Anterior cingulate cortex (tissue), 58 donors: ENCODE measurements at regions not wholly inside any gene's neighbourhood (a gene's known extent, or its start where the extent isn't known, plus 50 kb on each side); places are given as distances from the start of the nearest gene placed in this dataset.

Experiments
- DNase-seq, 58 donors: peaks; one replicate each; lab custom pipeline; 2025; lab: John Stamatoyannopoulos, UW

DNA sequence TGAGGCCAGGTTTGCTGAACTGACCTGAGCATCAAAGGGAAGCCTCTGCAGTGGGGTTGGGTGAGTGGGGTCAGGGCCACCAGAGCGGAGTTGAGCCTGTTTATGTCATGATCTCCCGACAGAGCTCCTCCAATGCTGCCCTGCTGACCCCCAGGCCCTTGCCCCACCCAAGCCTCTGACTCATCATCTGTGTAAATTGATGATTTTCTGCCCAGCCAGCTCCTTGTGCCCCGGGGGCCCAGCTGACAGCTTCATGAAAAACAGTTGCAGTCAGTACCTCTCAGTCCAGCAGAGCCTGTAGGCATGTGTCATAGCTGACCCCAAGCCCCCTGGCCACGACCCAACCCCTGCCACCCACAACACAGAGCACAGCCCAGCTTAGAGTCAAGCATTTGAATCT lies 134.9 kb downstream of the CCT6B start:
- no peak for DNase-seq

DNA sequence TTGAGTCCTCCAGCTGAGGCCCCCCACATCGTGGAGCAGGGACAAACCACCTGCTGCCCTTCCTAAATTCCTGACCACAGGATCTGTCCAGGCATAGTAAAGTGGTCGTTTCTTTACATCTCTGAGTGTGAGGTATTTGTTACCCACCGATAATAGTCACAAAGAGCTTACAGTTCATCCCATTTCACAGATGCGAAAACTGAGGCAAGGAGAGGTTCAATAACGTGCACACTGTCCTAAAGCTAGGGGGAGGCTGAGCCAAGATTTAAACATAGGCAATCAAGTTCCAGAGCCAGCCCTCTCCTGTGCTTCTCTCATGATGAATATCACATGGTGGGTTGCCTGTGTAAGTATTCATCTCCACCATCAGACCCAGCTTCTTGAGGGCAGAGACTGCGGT lies 135.4 kb downstream of the CCT6B start:
- DNase-seq: no peak

DNA sequence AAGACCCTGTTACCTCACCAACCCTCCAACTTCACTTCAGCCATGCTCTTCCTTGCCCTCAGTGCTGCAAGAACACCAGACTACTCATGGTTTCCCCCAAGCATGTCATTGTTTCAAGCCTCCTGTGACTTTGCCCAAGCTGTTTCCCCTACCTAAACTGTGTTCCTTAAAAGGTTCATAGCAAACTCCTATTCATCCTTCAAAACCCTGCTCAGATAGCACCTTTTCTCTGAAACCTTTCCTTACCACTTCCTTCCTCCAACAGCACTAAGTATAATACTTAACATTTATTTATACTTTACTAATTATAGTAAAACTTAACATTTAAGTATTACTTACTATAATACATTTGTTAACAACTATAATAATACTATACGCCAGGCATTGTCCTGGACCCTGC lies 136.2 kb downstream of the CCT6B start:
- no peak for DNase-seq

DNA sequence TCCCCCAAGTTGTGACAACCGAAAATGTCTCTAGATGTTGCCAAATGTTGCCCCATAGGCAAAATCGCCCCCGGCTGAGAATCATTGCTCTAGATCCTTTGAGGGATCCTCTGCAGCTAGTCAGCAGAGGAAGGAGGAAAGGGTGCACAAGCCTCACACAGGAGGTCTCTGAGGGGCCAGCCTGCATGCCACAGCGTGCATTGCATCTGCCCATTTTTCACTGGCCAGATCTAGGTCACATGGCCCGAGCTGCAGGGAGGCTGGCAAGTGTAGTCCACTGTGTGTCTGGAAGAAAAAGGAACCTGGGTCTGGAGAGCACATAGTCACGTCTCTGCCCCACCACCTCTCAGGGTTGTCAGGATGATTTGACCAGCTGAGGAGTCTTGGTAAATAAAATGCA lies 138.2 kb downstream of the CCT6B start:
- DNase-seq: no peak

DNA sequence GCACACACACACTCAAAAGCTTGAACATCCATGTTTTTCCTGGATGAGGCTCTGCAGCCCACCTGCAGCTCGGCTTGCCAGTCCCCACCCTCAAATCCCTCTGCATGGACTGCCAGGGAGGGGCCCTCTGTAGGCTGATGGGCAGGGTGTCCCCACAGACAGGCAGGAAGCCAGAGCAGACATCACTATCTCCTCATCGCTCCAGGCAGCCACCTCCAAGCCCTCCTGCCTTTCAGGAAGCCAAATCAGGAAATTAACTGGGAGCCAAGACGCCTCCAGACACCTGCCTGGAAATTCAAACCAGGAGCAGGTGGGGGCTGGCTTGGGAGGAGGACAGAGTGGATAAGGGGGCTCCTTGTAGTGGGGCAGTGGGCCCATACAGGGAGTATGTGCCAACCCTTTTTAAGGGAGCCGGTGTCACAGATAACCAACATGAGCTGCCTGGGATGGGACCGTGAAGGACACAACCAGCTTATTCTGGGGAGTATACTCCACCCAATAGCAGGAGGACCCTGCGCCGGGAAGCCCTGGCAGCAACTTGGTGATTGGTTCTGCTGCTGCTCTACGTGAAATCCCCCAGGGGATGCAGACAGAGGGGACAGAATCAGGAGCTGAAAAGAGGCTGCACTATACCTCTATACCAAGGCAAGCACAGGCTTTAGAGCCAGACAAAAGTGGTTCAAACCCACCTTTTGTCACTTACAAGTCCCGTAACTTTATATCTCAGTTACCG lies 139.1 kb downstream of the CCT6B start:
- peak in 7 of 58 donors; percentile 3 to 21 (median 6) for DNase-seq

DNA sequence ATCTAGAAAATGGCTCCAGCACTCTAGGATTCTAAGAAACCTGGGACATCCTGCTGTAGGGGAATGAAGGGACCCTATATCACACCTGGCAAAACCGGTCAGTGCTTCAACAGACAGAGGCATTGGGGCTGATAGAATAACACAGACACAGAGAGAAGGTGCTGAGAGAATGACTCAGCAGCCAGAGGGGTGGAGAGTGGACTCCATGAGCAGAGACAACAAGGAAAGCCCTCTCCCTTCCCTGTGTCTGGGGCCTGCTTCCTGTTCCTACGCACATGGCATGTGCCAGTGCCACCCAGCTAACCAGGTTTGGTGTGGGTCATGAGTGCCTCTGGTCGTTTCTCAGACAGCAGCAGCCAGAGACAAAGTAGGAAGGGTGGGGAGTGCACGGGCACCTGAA lies 140.3 kb downstream of the CCT6B start:
- no peak for DNase-seq

DNA sequence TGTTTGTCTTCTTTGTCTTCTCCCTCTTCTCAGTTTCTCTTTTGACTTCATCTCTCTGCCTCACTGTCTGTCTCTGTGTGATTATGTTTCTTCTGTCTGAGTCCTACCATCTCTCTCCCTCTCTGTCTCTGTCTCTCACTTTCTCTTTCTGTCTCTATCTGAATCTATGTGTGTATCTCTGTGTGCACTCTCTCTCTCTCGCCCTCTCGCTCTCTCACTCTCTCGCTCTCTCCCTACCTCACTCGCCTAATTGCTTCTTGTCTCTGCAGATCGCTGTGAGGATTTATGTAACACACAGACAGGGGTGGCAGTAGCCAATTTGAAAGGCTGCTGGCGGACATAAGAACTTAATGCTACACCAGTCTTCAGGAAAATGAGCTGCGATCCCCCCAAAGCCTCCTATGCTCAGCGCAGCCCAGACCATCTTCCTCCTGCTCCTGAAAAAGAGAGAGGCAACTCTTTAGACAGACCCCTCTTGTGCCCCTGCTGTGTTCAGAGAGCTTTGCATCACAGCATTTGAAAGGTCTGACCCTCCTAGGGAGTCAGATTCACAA lies 140.9 kb downstream of the CCT6B start:
- peak in 2 of 58 donors; percentile 2 to 7 for DNase-seq

DNA sequence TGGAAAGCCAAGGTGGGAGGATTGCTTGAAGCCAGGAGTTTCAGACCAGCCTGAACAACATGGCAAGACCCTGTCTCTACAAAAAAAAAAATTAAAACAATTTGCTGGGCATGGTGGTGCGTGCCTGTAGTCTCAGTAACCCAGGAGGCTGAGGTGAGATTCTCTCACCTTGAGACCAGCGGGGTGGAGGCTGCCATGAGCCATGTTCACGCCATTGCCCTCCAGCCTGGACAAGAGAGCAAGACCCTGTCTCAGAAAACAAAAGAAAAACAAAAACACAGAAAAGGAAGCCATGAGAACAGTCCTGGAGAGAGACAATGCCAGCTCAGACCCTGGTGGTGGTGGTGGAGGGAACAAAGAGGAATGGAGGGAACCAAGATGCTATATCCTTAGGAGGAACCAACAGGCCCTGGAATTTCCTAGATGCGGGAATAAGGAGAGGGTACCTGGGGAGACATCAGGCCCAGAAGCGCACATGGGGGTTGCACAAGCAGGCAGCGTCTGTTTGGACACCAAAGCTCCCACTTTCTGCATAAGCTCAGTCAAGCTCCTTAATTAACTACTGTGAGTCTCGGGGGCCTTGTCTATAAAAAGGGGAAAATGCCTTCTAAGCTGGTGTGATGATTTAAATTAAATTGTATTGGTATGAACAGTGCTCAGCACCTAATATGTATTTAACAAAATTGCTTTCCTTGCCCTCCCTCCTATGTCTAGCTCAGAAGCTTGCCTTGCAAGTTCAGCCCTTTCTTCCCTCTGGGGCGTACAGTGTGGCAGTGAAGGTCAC lies 143.8 kb downstream of the CCT6B start:
- DNase-seq: no peak

DNA sequence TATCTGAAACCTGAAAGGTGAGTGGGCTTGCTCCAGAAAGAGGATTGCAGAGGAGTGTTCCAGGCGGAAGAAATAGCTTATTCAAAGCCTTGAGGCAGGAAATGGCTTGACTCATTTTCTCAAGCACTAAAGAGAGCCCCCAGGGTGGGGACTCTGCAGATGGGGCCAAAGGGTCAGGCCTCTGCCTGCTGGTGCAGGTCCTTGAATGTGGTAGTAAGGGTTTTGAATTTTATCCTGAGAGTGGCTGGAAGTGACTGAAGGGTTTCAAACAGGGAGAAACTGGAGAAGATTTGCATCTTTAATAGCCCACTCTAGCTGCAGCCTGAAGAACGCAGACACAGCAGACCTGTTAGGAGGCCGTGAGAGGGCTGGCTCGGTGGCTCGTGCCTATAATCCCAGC lies 144.4 kb downstream of the CCT6B start:
- DNase-seq: no peak

DNA sequence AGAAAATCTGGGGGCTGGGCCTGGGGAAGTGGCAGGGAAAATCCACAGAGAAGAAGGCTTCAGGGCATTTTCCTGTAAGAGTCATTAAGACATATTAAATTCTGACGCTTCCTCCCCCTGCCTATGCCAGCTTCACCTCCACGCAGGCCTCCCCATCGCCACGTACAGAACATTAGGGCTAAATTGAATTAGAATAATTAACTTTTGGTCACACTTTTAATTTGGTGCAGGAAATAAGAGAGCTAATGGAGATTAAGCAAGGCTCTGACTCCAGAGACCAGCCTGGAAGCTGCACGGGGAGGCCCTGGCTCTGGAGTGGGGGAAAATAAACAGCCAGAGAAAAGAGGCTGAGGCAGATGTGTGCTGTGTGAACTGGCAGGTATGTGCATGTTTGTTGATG lies 148.0 kb downstream of the CCT6B start:
- no peak for DNase-seq

DNA sequence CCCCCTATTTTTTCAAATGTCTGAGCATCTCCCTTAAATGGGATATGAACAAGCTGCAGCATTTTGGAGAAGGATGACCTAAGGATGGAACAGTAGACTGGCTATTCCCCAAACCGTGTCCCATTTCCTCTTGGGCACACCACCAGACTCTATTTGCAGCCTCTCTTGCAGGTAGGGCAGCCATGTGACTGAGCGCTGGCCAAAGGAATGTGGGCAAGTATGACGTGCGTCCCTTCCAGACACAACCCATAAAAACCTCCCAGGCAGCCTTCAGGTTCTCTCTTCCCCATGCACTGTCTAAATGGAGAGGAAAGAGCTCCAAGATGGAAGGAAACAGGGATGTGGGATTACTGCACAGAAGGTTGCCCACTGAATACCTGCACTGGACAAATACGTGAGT lies 149.7 kb downstream of the CCT6B start:
- no peak for DNase-seq

DNA sequence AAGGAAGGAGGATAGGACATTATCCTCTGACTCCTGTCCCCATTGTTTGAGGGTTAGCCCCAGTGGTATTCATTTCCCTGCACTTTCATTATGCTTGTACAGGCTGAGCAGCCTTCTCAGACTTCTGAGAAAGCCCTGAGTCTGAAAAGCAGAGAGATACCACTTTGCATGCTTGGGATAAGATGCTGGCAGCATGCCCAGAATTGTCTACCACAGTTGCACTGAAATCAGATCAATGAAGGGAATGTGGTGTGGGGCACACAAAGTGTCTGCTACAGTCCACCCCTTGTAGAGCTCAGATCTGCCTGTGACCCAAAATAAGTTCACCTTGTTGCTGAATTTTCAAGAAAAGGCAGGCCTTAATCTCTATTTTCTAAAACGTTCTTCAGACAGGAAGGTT lies 160.6 kb downstream of the CCT6B start:
- no peak for DNase-seq

DNA sequence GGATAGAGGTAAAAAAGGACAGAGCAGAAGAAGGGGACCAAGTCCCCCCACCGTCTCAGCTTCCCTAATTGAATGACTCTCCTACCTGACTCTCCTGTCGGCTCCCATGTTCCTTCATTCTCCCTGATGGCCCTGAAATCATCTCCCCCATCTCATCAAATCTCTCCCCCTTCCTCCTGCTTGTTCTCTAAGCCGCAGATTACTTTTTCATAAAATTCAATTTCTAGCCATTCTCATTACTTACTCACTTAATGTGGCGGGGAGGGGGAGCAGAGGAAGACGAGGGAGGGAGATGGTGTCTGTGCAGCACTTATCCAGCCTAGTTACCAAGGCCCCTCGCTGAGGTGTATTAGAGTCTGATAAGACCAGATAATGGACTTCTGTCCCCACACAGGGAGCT lies 161.5 kb downstream of the CCT6B start:
- DNase-seq: no peak

DNA sequence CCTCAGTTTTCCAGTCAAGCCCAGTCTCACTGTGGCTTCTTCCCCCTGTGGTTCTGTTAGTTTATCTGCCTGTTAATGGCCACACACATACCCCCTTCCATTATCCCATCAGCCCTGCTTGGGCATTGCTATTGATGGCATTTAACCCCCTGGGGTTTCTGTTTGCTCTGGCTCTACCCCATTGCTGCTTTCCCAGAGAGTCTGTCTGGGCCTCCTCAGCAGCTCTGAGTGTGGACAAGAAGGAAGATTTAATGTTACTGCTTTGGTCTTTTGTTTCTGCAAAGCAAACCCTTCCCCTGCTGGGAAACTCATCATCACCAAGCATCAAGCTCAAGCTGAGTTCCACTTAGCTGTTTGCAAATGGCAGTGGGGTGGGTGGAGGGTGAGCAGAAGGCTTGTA lies 162.7 kb downstream of the CCT6B start:
- no peak for DNase-seq

DNA sequence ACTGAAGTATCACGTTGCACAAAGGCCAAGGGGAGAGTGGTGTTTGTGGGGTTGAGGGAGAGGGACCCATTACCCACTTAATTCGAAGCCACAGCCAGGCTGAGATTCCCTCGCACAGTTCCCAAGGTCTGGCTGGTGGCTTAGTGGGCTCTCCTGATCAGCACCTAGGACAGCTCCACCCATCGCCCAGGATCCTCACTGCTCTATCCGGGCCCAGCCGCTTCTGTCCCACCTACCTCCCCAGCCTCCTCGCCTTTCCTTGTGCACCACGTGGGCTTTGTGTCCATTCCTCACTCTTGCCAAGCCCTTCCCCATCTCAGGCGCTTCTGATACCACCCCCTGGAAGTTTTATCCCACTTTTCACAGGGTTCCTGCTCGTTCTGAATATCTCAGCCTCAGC lies 163.5 kb downstream of the CCT6B start:
- DNase-seq: no peak

DNA sequence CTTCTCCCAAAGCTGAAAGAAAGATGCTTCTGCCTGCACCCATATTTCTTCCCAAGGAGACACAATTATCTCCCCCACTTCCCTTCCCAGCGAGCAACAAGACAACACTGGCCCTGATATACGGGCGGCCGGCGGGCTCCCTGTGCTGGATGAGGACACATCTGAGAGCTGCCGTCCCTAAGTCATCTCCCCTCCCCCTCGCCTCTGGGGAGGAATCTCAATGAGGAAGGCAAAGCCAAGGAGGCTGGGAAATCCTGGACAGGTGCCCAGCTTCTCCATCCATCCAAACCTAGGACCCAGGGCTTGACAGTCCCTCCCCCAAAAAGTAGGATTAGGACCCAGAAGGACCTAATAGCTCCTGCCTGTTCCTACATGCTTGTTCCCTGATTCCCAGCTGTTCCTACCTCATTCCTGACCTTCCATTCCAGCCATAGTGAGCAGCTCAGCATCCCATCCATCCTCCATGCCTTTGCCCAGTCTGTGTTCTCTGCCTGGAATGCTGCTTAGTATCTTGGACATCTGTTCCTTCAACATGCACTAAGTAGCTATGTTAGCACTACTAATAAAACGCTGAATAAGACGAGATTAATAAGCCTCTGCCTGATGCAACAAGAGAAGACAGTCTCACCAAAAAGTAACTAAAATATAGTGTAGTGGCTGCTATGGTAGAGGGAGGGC lies 167.9 kb downstream of the CCT6B start:
- peak in 1 of 58 donors; percentile 2 for DNase-seq

DNA sequence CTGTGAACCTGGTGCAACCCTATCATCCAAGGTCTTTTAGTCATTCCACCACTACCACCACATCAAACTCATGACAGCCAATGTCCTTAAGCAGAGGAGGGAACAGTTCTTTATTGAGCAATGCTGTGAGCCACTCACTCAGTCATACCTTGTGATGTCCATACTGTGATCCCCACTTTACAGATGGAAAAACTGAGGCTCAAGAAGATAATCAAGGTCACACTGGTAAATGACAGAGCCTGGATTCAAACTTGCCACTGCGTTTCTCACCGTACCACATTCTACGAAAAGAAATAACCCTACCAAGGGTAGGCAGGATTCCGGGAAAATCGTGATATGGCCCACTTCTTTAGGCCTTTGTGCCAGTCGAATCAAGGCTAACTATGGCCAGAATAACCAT lies 172.6 kb downstream of the CCT6B start:
- no peak for DNase-seq

DNA sequence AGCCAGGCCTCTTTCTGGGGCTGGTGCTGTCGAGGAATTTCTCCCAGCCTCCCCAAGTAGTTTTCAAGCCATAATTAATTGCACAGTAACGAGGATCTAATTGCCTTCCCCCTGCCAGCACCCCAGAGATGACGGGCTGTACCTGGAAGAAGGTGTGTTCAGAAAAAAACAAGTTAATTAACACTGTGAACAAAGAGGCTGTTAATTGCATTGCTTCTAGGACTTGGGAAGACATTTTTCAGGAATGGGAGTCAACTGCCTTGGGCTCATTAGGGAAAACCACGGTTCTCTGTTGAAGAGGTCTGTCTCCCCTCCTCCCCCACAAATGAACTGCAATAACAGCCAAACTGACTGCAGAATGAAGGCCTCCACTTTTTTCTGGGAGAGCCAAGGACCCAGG lies 176.7 kb downstream of the CCT6B start:
- DNase-seq: no peak

DNA sequence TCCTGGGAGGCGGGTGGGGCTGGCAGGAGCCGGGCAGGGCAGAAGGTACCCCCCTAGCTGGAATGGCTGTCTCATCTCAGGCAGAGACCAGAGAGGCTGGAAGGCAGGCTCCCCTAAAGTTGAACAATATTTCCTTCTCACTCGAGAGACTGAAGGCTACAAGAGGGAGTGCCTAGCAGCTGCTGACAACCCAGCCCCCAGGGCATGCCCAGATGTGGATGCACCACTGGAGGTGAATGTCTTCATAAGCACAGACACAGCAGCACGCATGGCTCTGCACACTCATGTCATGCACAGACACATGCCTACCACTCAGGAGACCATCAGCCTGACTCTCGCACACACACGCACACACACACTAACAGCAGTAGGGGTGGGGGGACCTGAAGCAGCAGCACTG lies 179.0 kb downstream of the CCT6B start:
- DNase-seq: no peak

DNA sequence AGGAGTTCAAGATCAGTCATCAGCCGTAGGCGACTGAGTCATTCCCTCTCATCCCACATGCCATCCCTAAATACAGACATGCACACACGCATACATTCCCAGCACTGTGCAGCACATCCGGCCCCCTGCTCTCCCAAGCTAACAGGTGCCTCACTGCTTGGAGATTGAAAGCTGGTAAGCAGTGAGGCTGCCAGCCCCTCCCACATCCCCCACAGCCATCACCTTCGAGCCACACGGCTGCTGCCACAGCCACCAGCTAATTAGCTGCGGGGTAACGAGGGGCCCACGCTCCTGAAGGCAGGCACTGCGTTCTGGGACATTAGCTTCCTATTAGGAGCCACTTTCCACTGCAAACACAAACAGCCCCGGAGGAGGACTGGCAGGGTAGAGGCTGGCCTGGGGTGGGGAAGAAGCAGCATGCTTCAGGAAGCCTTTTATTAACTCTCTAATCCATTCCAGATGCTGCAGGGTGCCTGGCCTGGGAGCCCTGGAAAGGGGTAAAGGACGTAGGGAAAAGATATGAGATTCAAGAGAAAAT lies 179.6 kb downstream of the CCT6B start:
- DNase-seq: peak in 10 of 58 donors; percentile 4 to 35 (median 10)

DNA sequence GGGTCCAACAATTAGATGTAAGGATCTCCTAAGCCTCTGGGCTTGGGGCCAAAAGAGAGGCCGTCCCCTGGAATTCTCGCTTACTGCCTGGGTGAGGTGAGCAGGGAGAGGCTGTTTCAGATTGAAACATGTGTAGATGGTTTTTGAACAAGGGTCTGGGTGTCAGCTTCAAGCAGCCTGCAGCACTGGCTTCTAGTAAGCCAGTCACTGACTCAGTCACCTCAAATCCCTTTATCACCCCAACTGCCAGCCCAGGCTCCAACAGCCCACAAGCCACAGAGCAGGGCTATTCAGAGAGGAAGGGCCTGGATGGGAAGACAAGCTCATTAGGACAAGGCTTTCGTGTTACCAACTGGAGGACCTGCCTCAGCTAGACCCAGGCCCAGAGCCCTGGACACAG lies 180.2 kb downstream of the CCT6B start:
- no peak for DNase-seq
